ENCODE measurements at regions not wholly inside any gene's neighbourhood (a gene's known extent, or its start where the extent isn't known, plus 50 kb on each side); places are given as distances from the start of the nearest gene placed in this dataset.
"Not testable (repeated sequence)": the region's sequence is repeated elsewhere in the genome, so short reads cannot be mapped to it uniquely, and the experiment has no call there.

DNA sequence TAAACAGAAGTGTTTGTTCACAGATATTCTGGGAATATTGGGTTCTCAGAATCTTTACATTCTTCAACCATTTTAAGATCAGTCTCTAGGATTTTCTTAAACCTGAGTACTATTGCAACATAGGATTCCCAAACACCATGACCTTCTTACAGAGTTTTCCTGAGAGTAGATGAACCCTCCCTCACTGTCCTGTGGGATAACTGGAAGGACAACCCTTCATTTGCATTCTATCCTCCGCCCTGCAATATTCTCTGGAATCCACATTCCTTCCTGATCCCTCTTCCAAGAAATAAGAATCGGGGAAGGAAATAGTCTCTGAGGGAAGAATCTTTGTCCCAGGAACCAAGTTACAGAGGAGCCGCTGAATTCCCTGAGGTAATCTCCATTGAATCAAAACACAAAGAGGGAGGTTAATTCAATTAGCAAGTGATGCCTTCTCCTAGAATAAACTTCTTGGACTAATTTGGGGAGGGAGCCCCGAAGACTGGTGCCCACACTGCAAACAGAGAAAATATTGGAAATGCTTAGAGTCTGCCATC, 99.8 kb upstream of the MBIP start:
- no peak for FAIRE-seq
- DNase-seq (ENCODE audit: insufficient read length, low spot score), result no peak

DNA sequence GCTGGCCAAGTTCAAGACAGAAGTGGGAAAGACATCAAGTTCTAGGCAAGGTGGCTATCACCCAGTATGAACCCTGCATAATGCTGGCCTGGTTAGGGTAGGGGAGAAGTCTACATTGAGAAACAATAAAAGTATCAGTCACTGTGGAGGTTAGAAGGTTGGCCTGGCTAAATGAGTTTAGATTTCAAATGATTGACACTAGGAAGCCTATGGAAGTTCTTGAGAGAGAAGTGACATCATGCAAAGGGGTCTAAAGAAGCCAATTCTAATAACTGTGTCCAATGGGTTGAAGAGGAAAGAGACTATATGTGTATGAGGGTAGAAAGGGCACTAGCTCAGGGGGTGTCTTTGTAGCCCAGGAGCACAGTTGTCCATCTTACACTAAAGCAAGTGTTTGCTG, 98.5 kb upstream of the MBIP start:
- FAIRE-seq (no peak), DNase-seq (ENCODE audit: insufficient read length, low spot score) (no peak)

- not testable (repeated sequence) for FAIRE-seq; DNase-seq (ENCODE audit: insufficient read length, low spot score)
Measured at GRCh38 chr14:36411951-36412350, 91.5 kb upstream of the MBIP start.

GRCh38 chr14:36408388-36408787, 88.0 kb upstream of the MBIP start:
- no peak for DNase-seq (ENCODE audit: insufficient read length, low spot score)

DNA sequence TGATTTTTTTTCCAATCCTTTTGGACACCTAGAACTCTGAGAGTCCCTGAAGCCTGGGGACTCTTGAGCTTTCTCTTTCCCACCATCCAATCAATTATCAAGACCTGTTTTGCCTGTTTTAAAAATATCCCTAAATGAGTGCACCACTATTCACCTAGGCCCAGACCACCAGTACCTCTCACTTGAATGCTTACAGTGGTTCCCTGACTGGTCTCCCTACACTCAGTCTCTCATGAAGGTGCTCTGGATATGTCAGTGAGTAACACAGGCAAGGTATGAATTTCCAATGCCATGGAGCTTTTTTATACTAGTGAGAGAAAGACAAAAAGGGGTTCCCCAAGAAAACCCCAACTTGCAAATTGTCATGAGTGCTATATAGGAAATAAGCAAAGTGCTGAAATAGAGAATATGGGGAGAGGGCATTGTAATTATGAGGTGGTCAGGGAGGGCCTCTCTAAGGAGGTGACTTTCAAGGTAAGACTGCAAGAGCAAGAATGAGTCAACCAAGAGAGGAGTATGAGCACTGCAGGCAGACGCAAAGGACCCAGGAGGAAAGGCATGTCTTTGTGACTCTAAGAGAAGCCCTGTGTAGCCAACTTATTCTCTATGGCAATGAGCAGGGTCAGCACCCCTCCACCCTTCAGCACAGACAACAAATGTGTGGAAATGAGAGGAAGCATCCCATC, 85.3 kb upstream of the MBIP start:
- DNase-seq (ENCODE audit: insufficient read length, low spot score) (no peak), FAIRE-seq (no peak)

More at GRCh38 chr14:36408388-36408787, 88.0 kb upstream of the MBIP start:
- FAIRE-seq, result no peak

- FAIRE-seq (no peak), DNase-seq (ENCODE audit: insufficient read length, low spot score) (no peak)
Measured at GRCh38 chr14:36402867-36403266, 82.4 kb upstream of the MBIP start.

GRCh38 chr14:36398463-36399291, 78.2 kb upstream of the MBIP start:
- no peak for DNase-seq (ENCODE audit: insufficient read length, low spot score)
- FAIRE-seq, result no peak

- FAIRE-seq (no peak), DNase-seq (ENCODE audit: insufficient read length, low spot score) (no peak)
Measured at GRCh38 chr14:36397357-36397756, 76.9 kb upstream of the MBIP start.

DNA sequence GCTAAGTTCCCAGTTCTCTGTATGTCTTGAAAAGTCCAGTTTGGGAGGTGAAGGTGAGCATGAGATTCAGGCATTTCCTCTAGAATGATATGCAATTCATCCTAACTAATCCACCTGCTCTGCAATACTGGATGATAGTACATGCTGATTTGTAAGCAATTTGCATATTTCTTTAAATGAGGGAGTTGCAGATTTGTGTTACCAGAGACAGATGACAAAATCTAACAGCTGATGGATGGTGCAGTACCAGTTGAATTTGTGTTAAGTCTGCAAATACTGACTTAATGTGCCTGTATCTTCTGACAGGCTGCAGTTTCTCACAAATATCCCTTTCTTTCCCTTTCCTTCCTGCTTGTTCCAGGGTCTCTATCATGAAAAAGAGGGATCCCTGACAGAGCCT, 76.4 kb upstream of the MBIP start:
- no peak for FAIRE-seq
- no peak for DNase-seq (ENCODE audit: insufficient read length, low spot score)

DNA sequence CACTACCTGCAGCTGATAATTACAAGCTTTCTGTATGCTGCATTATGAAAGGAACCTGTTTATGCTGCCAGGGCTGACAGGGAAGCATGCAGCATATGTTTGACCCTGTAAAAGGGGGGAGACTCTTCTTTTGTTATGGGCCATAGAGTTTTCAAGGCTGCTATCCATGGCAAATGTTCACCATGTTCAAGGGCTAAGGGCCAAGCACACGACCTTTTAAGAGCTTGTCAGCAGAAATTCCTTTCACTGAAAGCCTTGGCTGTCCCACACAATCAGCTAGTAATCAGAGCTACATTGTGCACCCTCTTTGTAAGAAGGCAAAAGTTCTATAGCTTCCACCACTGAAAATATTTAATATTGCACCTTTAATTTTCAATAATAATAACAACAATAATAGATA, 74.2 kb upstream of the MBIP start:
- DNase-seq (ENCODE audit: insufficient read length, low spot score), result no peak
- no peak for FAIRE-seq

DNA sequence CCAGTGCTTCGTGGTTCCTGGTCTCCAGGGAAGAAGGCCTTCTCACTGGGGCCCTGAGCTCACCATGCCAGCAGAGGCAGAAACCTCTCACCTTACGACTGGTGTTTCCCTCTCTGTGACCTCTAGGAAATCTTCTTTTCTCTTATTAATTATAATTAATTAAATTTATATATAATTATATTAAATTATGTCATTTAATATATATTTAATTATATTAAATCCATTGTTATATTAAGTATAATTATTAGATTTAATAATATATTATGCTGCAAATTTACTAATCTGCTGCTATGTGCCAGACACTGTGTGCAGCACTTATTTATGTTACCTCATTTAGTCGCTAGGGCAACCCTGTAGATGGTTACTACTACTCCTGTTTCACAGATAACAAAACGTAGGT, 70.3 kb upstream of the MBIP start:
- DNase-seq (ENCODE audit: insufficient read length, low spot score), result no peak
- FAIRE-seq, result no peak

- DNase-seq (ENCODE audit: insufficient read length, low spot score), result no peak
- FAIRE-seq, result no peak
Measured at GRCh38 chr14:36383767-36384431, 63.5 kb upstream of the MBIP start.

DNA sequence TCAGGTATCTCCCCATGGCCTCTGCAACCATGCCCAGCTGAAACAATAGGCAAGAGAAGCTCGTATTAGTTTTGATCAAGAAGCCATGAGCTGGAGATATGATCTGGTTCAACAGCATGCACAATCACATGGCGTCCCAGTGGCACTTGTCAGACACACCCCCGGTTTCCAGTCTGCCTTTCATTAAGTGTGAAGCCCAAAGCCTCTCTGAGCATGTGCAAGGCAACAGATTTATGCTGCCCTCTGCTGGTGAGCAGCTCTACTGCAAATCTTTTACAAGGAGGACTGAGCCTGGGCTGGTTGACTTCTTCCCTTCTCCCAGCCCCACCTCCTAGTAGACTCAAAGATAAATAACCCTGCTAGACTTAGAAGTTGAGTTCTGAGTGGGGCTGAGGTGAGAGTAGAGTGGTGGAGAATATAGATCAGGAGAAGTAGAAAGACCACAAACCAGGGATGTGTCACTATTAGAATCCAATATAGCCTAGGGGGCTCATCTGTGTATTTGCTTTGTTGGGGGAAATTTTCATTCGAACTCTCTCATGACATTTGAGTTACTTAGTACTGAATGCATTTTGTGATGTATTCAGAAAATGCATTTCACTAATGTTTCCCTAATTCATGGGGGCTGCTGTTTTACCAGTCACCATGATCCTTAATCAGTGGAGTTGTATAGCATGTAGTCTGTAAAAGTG, 53.7 kb upstream of the MBIP start:
- FAIRE-seq, result peak; percentile 20
- peak; percentile 53 for DNase-seq (ENCODE audit: insufficient read length, low spot score)
